ENCODE measurements at regions not wholly inside any gene's neighbourhood (a gene's known extent, or its start where the extent isn't known, plus 50 kb on each side); places are given as distances from the start of the nearest gene placed in this dataset.
"Not testable (repeated sequence)": the region's sequence is repeated elsewhere in the genome, so short reads cannot be mapped to it uniquely, and the experiment has no call there.

DNA sequence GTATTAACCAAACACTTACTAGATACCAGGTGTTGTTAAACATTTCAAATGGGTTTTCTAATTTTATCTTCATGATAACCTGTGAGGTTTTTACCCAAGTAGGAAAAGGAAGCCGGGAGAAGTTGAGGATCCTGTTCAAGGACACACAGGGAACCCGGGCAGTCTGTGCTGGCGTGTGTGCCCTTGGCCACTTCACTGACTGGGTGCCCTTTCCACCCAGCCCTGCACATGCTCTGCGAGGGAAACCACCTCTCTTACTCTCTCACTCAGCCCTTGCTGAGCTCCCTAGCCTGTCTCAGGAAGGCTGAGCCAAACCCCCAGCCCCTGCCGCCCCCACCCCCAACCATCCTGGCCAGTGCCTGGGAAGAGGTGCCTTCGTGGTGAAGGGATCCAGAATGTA, 51.8 kb downstream of the TEX44 start:
- TF ChIP-seq, protein P1, sequence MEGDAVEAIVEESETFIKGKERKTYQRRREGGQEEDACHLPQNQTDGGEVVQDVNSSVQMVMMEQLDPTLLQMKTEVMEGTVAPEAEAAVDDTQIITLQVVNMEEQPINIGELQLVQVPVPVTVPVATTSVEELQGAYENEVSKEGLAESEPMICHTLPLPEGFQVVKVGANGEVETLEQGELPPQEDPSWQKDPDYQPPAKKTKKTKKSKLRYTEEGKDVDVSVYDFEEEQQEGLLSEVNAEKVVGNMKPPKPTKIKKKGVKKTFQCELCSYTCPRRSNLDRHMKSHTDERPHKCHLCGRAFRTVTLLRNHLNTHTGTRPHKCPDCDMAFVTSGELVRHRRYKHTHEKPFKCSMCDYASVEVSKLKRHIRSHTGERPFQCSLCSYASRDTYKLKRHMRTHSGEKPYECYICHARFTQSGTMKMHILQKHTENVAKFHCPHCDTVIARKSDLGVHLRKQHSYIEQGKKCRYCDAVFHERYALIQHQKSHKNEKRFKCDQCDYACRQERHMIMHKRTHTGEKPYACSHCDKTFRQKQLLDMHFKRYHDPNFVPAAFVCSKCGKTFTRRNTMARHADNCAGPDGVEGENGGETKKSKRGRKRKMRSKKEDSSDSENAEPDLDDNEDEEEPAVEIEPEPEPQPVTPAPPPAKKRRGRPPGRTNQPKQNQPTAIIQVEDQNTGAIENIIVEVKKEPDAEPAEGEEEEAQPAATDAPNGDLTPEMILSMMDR (IDR thresholded peaks at IDR 0.05): no peak
- Histone ChIP-seq H3K9me3 (no peaks in the 10 kb centered on the region), H3K27ac (no peak overlapping the region), H3K27me3 (no peaks in the 10 kb centered on the region), H3K36me3 (no peaks in the 10 kb centered on the region), H3K4me1 (no peaks in the 10 kb centered on the region), H3K4me3 (no peak overlapping the region)
- intact Hi-C loops (cut with DNase I): no loop called here
- WGBS, 2 donors: 23 to 33% methylated on average over 6 of the region's 6 CpGs
- no peak for FAIRE-seq
- peak in 3 of 4 donors; percentile 33 to 73 (median 45) for ATAC-seq
- peak in 1 of 6 donors; percentile 33 for DNase-seq

GRCh38 chr2:231646476-231646875, 53.8 kb downstream of the TEX44 start:
- Histone ChIP-seq H3K36me3 (no peaks in the 10 kb centered on the region), H3K27me3 (no peaks in the 10 kb centered on the region), H3K9me3 (no peaks in the 10 kb centered on the region), H3K27ac (no peak overlapping the region), H3K4me3 (no peak overlapping the region), H3K4me1 (no peaks in the 10 kb centered on the region)
- no peak for ATAC-seq
- 81 to 93% methylated on average over 6 of the region's 6 CpGs for WGBS, 2 donors
- FAIRE-seq: no peak
- TF ChIP-seq, protein P1 (IDR thresholded peaks at IDR 0.05): no peak
- intact Hi-C loops (cut with DNase I): no loop called here
- DNase-seq: no peak

DNA sequence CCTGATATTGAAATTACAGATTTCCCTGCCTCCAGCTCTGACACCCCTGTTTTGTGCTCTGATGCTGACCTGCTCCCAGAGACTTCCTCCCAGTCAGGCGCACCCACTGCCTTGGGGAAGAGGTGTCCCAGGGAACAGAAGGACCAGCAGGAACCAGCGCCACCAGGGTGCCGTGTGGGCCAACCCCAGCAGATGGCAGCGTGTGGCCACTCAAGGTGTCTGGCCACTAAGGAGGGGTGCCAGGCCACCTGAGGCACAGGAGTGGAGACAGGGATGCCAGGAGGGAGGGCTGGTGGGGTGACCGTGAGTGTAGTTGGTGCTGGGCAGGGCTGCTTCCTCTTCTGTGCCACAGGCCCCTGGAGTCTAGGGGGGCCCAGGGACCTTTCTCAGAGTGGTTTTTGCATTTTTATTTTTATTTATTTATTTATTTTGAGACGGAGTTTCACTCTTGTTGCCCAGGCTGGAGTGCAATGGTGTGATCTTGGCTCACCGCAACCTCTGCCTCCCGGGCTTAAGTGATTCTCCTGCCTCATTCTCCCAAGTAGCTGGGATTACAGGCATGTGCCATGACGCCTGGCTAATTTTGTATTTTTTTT, 56.0 kb downstream of the TEX44 start:
- peak; percentile 71 to 93 (median 82) for DNase-seq
- no peaks in the 10 kb centered on the region for H3K36me3 ChIP-seq
- no peaks in the 10 kb centered on the region for H3K9me3 ChIP-seq
- H3K27me3 ChIP-seq: no peaks in the 10 kb centered on the region
- intact Hi-C loops (cut with DNase I): no loop called here
- ATAC-seq: peak; percentile 89 to 99 (median 98)
- 28 to 31% methylated on average over 9 of the region's 9 CpGs for WGBS, 2 donors
- TF ChIP-seq, protein P1 (IDR thresholded peaks at IDR 0.05): peak; percentile 44 to 72 (median 60)
- no peak overlapping the region for H3K4me3 ChIP-seq
- H3K27ac ChIP-seq: no peak overlapping the region
- no peaks in the 10 kb centered on the region for H3K4me1 ChIP-seq
- no peak for FAIRE-seq

GRCh38 chr2:231651561-231651960, 56.8 kb upstream of the PTMA start:
- WGBS, 2 donors: 87 to 92% methylated on average over 8 of the region's 8 CpGs
- ATAC-seq; H3K4me1 ChIP-seq; H3K36me3 ChIP-seq; intact Hi-C loops (cut with DNase I); H3K9me3 ChIP-seq; FAIRE-seq; DNase-seq; H3K4me3 ChIP-seq; H3K27me3 ChIP-seq; H3K27ac ChIP-seq: not testable (repeated sequence)

GRCh38 chr2:231655488-231655887, 52.8 kb upstream of the PTMA start:
- Histone ChIP-seq H3K4me3 (no peak overlapping the region), H3K27me3 (no peaks in the 10 kb centered on the region), H3K4me1 (no peaks in the 10 kb centered on the region), H3K9me3 (no peaks in the 10 kb centered on the region), H3K27ac (no peak overlapping the region), H3K36me3 (no peaks in the 10 kb centered on the region)
- TF ChIP-seq, protein P1 (IDR thresholded peaks at IDR 0.05): no peak
- 78% methylated on average over 8 of the region's 8 CpGs for WGBS, 2 donors
- no peak for DNase-seq
- FAIRE-seq: no peak
- intact Hi-C loops (cut with DNase I): no loop called here
- ATAC-seq: no peak

Data from pancreas (tissue), 10 donors.